ENCODE measurements at regions not wholly inside any gene's neighbourhood (a gene's known extent, or its start where the extent isn't known, plus 50 kb on each side); places are given as distances from the start of the nearest gene placed in this dataset.

DNA sequence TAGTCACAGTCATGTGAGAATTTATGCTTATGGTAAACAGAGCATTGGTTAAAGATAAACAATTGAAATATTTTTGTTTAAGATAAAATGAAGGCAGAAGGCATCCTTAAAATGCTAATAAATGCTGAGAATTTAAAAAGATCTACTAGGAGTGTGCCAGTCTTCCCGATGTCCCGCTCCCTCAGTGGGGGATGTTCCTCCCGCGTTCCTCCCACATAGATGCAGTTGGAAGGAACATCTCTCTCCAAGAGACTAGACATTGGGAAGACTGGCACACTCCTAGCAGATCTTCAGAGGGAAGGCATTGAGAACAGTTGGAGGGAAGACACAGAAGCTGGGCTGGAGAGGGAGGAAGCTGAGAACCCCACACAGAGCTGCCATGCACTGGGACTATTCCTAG is 203.3 kb downstream of the EDN1 start (continued):
- TF ChIP-seq, protein P1, sequence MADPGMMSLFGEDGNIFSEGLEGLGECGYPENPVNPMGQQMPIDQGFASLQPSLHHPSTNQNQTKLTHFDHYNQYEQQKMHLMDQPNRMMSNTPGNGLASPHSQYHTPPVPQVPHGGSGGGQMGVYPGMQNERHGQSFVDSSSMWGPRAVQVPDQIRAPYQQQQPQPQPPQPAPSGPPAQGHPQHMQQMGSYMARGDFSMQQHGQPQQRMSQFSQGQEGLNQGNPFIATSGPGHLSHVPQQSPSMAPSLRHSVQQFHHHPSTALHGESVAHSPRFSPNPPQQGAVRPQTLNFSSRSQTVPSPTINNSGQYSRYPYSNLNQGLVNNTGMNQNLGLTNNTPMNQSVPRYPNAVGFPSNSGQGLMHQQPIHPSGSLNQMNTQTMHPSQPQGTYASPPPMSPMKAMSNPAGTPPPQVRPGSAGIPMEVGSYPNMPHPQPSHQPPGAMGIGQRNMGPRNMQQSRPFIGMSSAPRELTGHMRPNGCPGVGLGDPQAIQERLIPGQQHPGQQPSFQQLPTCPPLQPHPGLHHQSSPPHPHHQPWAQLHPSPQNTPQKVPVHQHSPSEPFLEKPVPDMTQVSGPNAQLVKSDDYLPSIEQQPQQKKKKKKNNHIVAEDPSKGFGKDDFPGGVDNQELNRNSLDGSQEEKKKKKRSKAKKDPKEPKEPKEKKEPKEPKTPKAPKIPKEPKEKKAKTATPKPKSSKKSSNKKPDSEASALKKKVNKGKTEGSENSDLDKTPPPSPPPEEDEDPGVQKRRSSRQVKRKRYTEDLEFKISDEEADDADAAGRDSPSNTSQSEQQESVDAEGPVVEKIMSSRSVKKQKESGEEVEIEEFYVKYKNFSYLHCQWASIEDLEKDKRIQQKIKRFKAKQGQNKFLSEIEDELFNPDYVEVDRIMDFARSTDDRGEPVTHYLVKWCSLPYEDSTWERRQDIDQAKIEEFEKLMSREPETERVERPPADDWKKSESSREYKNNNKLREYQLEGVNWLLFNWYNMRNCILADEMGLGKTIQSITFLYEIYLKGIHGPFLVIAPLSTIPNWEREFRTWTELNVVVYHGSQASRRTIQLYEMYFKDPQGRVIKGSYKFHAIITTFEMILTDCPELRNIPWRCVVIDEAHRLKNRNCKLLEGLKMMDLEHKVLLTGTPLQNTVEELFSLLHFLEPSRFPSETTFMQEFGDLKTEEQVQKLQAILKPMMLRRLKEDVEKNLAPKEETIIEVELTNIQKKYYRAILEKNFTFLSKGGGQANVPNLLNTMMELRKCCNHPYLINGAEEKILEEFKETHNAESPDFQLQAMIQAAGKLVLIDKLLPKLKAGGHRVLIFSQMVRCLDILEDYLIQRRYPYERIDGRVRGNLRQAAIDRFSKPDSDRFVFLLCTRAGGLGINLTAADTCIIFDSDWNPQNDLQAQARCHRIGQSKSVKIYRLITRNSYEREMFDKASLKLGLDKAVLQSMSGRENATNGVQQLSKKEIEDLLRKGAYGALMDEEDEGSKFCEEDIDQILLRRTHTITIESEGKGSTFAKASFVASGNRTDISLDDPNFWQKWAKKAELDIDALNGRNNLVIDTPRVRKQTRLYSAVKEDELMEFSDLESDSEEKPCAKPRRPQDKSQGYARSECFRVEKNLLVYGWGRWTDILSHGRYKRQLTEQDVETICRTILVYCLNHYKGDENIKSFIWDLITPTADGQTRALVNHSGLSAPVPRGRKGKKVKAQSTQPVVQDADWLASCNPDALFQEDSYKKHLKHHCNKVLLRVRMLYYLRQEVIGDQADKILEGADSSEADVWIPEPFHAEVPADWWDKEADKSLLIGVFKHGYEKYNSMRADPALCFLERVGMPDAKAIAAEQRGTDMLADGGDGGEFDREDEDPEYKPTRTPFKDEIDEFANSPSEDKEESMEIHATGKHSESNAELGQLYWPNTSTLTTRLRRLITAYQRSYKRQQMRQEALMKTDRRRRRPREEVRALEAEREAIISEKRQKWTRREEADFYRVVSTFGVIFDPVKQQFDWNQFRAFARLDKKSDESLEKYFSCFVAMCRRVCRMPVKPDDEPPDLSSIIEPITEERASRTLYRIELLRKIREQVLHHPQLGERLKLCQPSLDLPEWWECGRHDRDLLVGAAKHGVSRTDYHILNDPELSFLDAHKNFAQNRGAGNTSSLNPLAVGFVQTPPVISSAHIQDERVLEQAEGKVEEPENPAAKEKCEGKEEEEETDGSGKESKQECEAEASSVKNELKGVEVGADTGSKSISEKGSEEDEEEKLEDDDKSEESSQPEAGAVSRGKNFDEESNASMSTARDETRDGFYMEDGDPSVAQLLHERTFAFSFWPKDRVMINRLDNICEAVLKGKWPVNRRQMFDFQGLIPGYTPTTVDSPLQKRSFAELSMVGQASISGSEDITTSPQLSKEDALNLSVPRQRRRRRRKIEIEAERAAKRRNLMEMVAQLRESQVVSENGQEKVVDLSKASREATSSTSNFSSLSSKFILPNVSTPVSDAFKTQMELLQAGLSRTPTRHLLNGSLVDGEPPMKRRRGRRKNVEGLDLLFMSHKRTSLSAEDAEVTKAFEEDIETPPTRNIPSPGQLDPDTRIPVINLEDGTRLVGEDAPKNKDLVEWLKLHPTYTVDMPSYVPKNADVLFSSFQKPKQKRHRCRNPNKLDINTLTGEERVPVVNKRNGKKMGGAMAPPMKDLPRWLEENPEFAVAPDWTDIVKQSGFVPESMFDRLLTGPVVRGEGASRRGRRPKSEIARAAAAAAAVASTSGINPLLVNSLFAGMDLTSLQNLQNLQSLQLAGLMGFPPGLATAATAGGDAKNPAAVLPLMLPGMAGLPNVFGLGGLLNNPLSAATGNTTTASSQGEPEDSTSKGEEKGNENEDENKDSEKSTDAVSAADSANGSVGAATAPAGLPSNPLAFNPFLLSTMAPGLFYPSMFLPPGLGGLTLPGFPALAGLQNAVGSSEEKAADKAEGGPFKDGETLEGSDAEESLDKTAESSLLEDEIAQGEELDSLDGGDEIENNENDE (IDR thresholded peaks at IDR 0.05; ENCODE audit: insufficient replicate concordance, low read length), result no peak
- no peak for TF ChIP-seq PHF8 (conservative IDR thresholded peaks at IDR 0.05; ENCODE audit: low read depth, low read length)
- TF ChIP-seq SIRT6 (IDR thresholded peaks at IDR 0.05; ENCODE audit: low read length), result no peak
- no peak for TF ChIP-seq NRF1 (IDR thresholded peaks at IDR 0.05; ENCODE audit: low read depth, low read length)
- TF ChIP-seq SP2 (IDR thresholded peaks at IDR 0.05; ENCODE audit: low read length), result no peak
- TF ChIP-seq CTBP2 (IDR thresholded peaks at IDR 0.05; ENCODE audit: borderline replicate concordance, insufficient read depth, insufficient read length, low read length), result no peak
- no peak for TF ChIP-seq NANOG (IDR thresholded peaks at IDR 0.05; ENCODE audit: insufficient read depth, low read depth, low read length, poor library complexity, severe bottlenecking)
- no peak for TF ChIP-seq EZH2 (IDR thresholded peaks at IDR 0.05; ENCODE audit: low read depth, low read length, severe bottlenecking)
- TF ChIP-seq, protein P2, sequence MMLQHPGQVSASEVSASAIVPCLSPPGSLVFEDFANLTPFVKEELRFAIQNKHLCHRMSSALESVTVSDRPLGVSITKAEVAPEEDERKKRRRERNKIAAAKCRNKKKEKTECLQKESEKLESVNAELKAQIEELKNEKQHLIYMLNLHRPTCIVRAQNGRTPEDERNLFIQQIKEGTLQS (IDR thresholded peaks at IDR 0.05; ENCODE audit: insufficient read depth, low read depth, low read length), result no peak
- no peak for TF ChIP-seq EP300 (IDR thresholded peaks at IDR 0.05; ENCODE audit: borderline replicate concordance in 1 of 2, low read depth in 2 of 2, low read length in 2 of 2)
- TF ChIP-seq CHD2 (IDR thresholded peaks at IDR 0.05; ENCODE audit: low read length), result no peak

Measured in H1 (cell line).